ENCODE measurements at regions not wholly inside any gene's neighbourhood (a gene's known extent, or its start where the extent isn't known, plus 50 kb on each side); places are given as distances from the start of the nearest gene placed in this dataset.

- Mint-ChIP-seq H3K9me3 (peaks cover 16% of the 10 kb centered on the region), H3K27ac (no peak overlapping the region), H3K36me3 (ENCODE audit: low read depth) (peaks cover 3% of the 10 kb centered on the region), H3K27me3 (ENCODE audit: low read depth, poor library complexity) (peaks cover 11% of the 10 kb centered on the region), H3K4me3 (no peak overlapping the region), H3K4me1 (no peaks in the 10 kb centered on the region)
- no peak for DNase-seq
- no peak for TF ChIP-seq CTCF (IDR thresholded peaks at IDR 0.05)
Observed at GRCh38 chr10:128777342-128777741, 651.1 kb upstream of the MKI67 start.

GRCh38 chr10:128779416-128779815, 653.2 kb upstream of the MKI67 start:
- no peaks in the 10 kb centered on the region for H3K9me3 Mint-ChIP-seq
- no peaks in the 10 kb centered on the region for H3K4me1 Mint-ChIP-seq
- H3K27me3 Mint-ChIP-seq (ENCODE audit: low read depth, poor library complexity) = peaks cover 11% of the 10 kb centered on the region
- no peak overlapping the region for H3K4me3 Mint-ChIP-seq
- no peak for TF ChIP-seq CTCF (IDR thresholded peaks at IDR 0.05)
- H3K36me3 Mint-ChIP-seq (ENCODE audit: low read depth) = no peaks in the 10 kb centered on the region
- no peak for DNase-seq
- H3K27ac Mint-ChIP-seq = no peak overlapping the region

GRCh38 chr10:128780156-128780761, 654.0 kb upstream of the MKI67 start:
- Mint-ChIP-seq H3K36me3 (ENCODE audit: low read depth) (no peaks in the 10 kb centered on the region), H3K9me3 (no peaks in the 10 kb centered on the region), H3K4me3 (no peak overlapping the region), H3K4me1 (no peaks in the 10 kb centered on the region), H3K27me3 (ENCODE audit: low read depth, poor library complexity) (peaks cover 11% of the 10 kb centered on the region), H3K27ac (no peak overlapping the region)
- no peak for TF ChIP-seq CTCF (IDR thresholded peaks at IDR 0.05)
- DNase-seq = no peak

- H3K4me1 Mint-ChIP-seq = no peaks in the 10 kb centered on the region
- H3K36me3 Mint-ChIP-seq (ENCODE audit: low read depth) = no peaks in the 10 kb centered on the region
- peaks cover 11% of the 10 kb centered on the region for H3K27me3 Mint-ChIP-seq (ENCODE audit: low read depth, poor library complexity)
- no peak for TF ChIP-seq CTCF (IDR thresholded peaks at IDR 0.05)
- no peak overlapping the region for H3K4me3 Mint-ChIP-seq
- no peaks in the 10 kb centered on the region for H3K9me3 Mint-ChIP-seq
- no peak overlapping the region for H3K27ac Mint-ChIP-seq
- no peak for DNase-seq
Observed at GRCh38 chr10:128781637-128782036, 655.4 kb upstream of the MKI67 start.

- no peak overlapping the region for H3K27ac Mint-ChIP-seq
- no peaks in the 10 kb centered on the region for H3K4me1 Mint-ChIP-seq
- DNase-seq = no peak
- H3K9me3 Mint-ChIP-seq = no peaks in the 10 kb centered on the region
- H3K4me3 Mint-ChIP-seq = no peak overlapping the region
- H3K27me3 Mint-ChIP-seq (ENCODE audit: low read depth, poor library complexity) = no peaks in the 10 kb centered on the region
- H3K36me3 Mint-ChIP-seq (ENCODE audit: low read depth) = no peaks in the 10 kb centered on the region
- TF ChIP-seq CTCF (IDR thresholded peaks at IDR 0.05) = no peak
Observed at GRCh38 chr10:128784444-128784843, 658.2 kb upstream of the MKI67 start.

GRCh38 chr10:128792426-128793140, 666.4 kb upstream of the MKI67 start:
- DNase-seq = no peak
- H3K9me3 Mint-ChIP-seq = no peaks in the 10 kb centered on the region

More at GRCh38 chr10:128792426-128793140, 666.4 kb upstream of the MKI67 start:
- H3K4me3 Mint-ChIP-seq = no peak overlapping the region
- no peaks in the 10 kb centered on the region for H3K4me1 Mint-ChIP-seq
- H3K36me3 Mint-ChIP-seq (ENCODE audit: low read depth) = no peaks in the 10 kb centered on the region
- TF ChIP-seq CTCF (IDR thresholded peaks at IDR 0.05) = no peak
- no peak overlapping the region for H3K27ac Mint-ChIP-seq
- peaks cover 4% of the 10 kb centered on the region for H3K27me3 Mint-ChIP-seq (ENCODE audit: low read depth, poor library complexity)
